ENCODE measurements at regions not wholly inside any gene's neighbourhood (a gene's known extent, or its start where the extent isn't known, plus 50 kb on each side); places are given as distances from the start of the nearest gene placed in this dataset.

DNA sequence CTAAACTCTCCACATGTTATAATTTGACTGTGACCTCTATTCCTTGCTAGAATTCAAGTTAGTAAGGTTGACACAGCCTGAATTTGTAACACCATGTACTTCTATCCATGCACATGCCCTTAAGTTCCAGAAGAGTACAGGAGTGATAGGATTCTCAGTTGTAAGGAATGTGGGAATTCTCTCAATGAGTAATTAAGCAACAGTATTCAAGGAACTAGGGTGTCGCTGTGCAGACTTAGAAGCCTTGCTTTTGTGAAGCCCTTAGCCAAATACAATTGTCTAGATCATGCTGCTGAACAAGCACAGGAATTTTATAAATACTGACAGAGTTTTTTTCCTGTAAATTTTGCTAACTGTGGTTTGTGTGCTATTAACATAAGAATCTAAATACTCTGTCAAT, 276.3 kb upstream of the PTBP2 start:
- TF ChIP-seq EZH2phosphoT487 (IDR thresholded peaks at IDR 0.05; ENCODE audit: insufficient read depth, low read depth) (no peak), EZH2 (IDR thresholded peaks at IDR 0.05; ENCODE audit: insufficient read depth, poor library complexity, severe bottlenecking) (no peak)
